SK-N-SH (cell line): ENCODE measurements at regions not wholly inside any gene's neighbourhood (a gene's known extent, or its start where the extent isn't known, plus 50 kb on each side); places are given as distances from the start of the nearest gene placed in this dataset.

ENCODE experiments used
- CTCF ChIA-PET: fragments of 300-600, 350-600 bp; formaldehyde crosslinking; extraction: SDS; loops from one replicate; lab custom pipeline; 2021; lab: Yijun Ruan, JAX
- POLR2A ChIA-PET: fragments of 350-600 bp; sonication (Branson Sonifier 250); formaldehyde crosslinking; extraction: SDS; loops from one replicate; lab custom pipeline; 2020; ENCODE audit warnings: antibody characterized with exemption, inconsistent platforms; lab: Yijun Ruan, JAX
- DNase-seq: peaks from one replicate; pipeline ENCODE4 v3.0.0; 2012
- H2AFZ ChIP-seq: fragments of 200-600 bp; sonication (generic); 2 replicates; pipeline ENCODE4 v1.8.1; 2016; ENCODE audit warnings: antibody characterized with exemption, mild to moderate bottlenecking, low read depth
- H3F3A ChIP-seq: fragments of 200-600 bp; sonication (generic); replicated peaks from 2 replicates; pipeline ENCODE3; 2016; ENCODE audit warnings: antibody characterized with exemption, mild to moderate bottlenecking; ENCODE audit not compliant: insufficient read depth
- H3K27ac ChIP-seq, 2 experiments: fragments of 200-500 bp in 1 of 2; fragments of 200-600 bp in 1 of 2; sonication (Bioruptor generic) in 1 of 2; sonication (generic), shearing (Covaris generic) in 1 of 2; 2 replicates each; pipeline versions ENCODE4 v1.5.1 to v1.6.1; 2014 to 2016; ENCODE audit warnings: low read depth in 2 of 2, inconsistent platforms in 1 of 2, low read length in 1 of 2, mild to moderate bottlenecking in 1 of 2, mixed read lengths in 1 of 2
- H3K27me3 ChIP-seq: fragments of 200-600 bp; sonication (generic), shearing (Covaris generic); 2 replicates; pipeline ENCODE4 v1.6.1; 2016; ENCODE audit warnings: mixed run types; ENCODE audit not compliant: insufficient read depth
- H3K36me3 ChIP-seq, 2 experiments: fragments of 200-500 bp in 1 of 2; fragments of 200-600 bp in 1 of 2; sonication (Bioruptor generic) in 1 of 2; sonication (generic) in 1 of 2; replicated peaks in 1 of 2; 2 replicates each; pipeline versions ENCODE3 to v1.5.1; 2014 to 2016; ENCODE audit warnings: low read length in 1 of 2, mild to moderate bottlenecking in 1 of 2; ENCODE audit not compliant: insufficient read depth in 2 of 2, control insufficient read depth in 1 of 2
- H3K4me1 ChIP-seq, 2 experiments: fragments of 200-500 bp in 1 of 2; fragments of 200-600 bp in 1 of 2; sonication (Bioruptor generic) in 1 of 2; sonication (generic), shearing (Covaris generic) in 1 of 2; 2 replicates each; pipeline versions ENCODE4 v1.5.1 to v1.6.1; 2014 to 2016; ENCODE audit warnings: low read depth in 1 of 2, low read length in 1 of 2, mixed run types in 1 of 2; ENCODE audit not compliant: insufficient read depth in 2 of 2, control insufficient read depth in 1 of 2
- H3K4me2 ChIP-seq: fragments of 200-600 bp; sonication (generic), shearing (Covaris generic); 2 replicates; pipeline ENCODE4 v1.6.1; 2017; ENCODE audit warnings: mixed run types
- H3K4me3 ChIP-seq, 2 experiments: fragments of 200-500 bp in 1 of 2; fragments of 200-600 bp in 1 of 2; sonication (Bioruptor generic) in 1 of 2; sonication (generic), shearing (Covaris generic) in 1 of 2; 2 replicates each; pipeline versions ENCODE4 v1.5.1 to v1.8.1; 2014 to 2016; ENCODE audit warnings: low read depth in 2 of 2, inconsistent platforms in 1 of 2, low read length in 1 of 2, mild to moderate bottlenecking in 1 of 2, mixed read lengths in 1 of 2, moderate library complexity in 1 of 2
- H3K79me2 ChIP-seq: fragments of 200-600 bp; sonication (generic); 2 replicates; pipeline ENCODE4 v1.8.1; 2017; ENCODE audit warnings: mild to moderate bottlenecking; ENCODE audit not compliant: insufficient read depth
- H3K9ac ChIP-seq: fragments of 200-600 bp; sonication (generic); 2 replicates; pipeline ENCODE4 v1.6.1; 2017; ENCODE audit warnings: mixed run types
- H3K9me2 ChIP-seq: fragments of 200-600 bp; sonication (generic); 2 replicates; pipeline ENCODE4 v1.6.1; 2017; ENCODE audit warnings: mixed run types
- H3K9me3 ChIP-seq: fragments of 200-600 bp; sonication (generic); 2 replicates; pipeline ENCODE4 v1.6.1; 2017; ENCODE audit warnings: mixed run types, mild to moderate bottlenecking, moderate library complexity
- H4K20me1 ChIP-seq: fragments of 200-600 bp; sonication (generic); 2 replicates; pipeline ENCODE4 v1.6.1; 2017; ENCODE audit warnings: mild to moderate bottlenecking, mixed run types; ENCODE audit not compliant: insufficient read depth
- CTCF ChIP-seq: fragments of 200-600 bp; sonication (generic); IDR thresholded peaks from 2 replicates; pipeline ENCODE4 v1.6.1; 2017; ENCODE audit warnings: antibody characterized with exemption, mild to moderate bottlenecking, moderate library complexity
- ELF1 ChIP-seq: IDR thresholded peaks from 2 replicates; pipeline ENCODE4 v1.4.0; 2012
- FOSL2 ChIP-seq: IDR thresholded peaks from 2 replicates; pipeline ENCODE4 v1.4.0; 2012; ENCODE audit warnings: low read depth, mild to moderate bottlenecking, moderate library complexity, borderline replicate concordance
- GABPA ChIP-seq: IDR thresholded peaks from 2 replicates; pipeline ENCODE4 v1.4.0; 2012; ENCODE audit warnings: low read depth, mild to moderate bottlenecking
- JUND ChIP-seq: IDR thresholded peaks from 2 replicates; pipeline ENCODE4 v1.4.0; 2012
- MAX ChIP-seq: IDR thresholded peaks from 2 replicates; pipeline ENCODE4 v1.4.0; 2012; ENCODE audit warnings: low read depth
- NRF1 ChIP-seq: IDR thresholded peaks from 2 replicates; pipeline ENCODE4 v1.6.1; 2012; ENCODE audit warnings: low read depth, mild to moderate bottlenecking, low read length
- PBX3 ChIP-seq: IDR thresholded peaks from 2 replicates; pipeline ENCODE4; 2012
- POLR2AphosphoS5 ChIP-seq: IDR thresholded peaks from 2 replicates; pipeline ENCODE4 v1.6.1; 2012; ENCODE audit warnings: low read depth, low read length
- RAD21 ChIP-seq: IDR thresholded peaks from 2 replicates; pipeline ENCODE4 v1.6.1; 2012; ENCODE audit warnings: mild to moderate bottlenecking, low read length
- RCOR1 ChIP-seq: fragments of 150-350 bp; IDR thresholded peaks from 2 replicates; pipeline ENCODE4 v1.6.1; 2017; ENCODE audit warnings: antibody characterized with exemption, low read length
- SIN3A ChIP-seq: IDR thresholded peaks from 2 replicates; pipeline ENCODE4 v1.6.1; 2012; ENCODE audit warnings: low read depth, mild to moderate bottlenecking, low read length, moderate library complexity, borderline replicate concordance
- SMC3 ChIP-seq: IDR thresholded peaks from 2 replicates; pipeline ENCODE4 v1.6.1; 2012; ENCODE audit warnings: low read depth, low read length, improper control_type of control experiment
- TAF1 ChIP-seq: IDR thresholded peaks from 2 replicates; pipeline ENCODE4 v1.6.1; 2012; ENCODE audit warnings: low read depth, mild to moderate bottlenecking, low read length, moderate library complexity, borderline replicate concordance
- TCF12 ChIP-seq: IDR thresholded peaks from 2 replicates; pipeline ENCODE4 v1.4.0; 2012
- ZBTB33 ChIP-seq: IDR thresholded peaks from 2 replicates; pipeline ENCODE4 v1.4.0; 2012; ENCODE audit warnings: low read depth, borderline replicate concordance
- WGBS: methylation state at CpG from one replicate; pipeline ENCODE4 v1.1.6; 2017; ENCODE audit warnings: low lambda C conversion rate; 5-methylcytosine and 5-hydroxymethylcytosine counted together
- TF ChIP-seq, protein P1 (sequence below): fragments of 150-350 bp; IDR thresholded peaks from 2 replicates; pipeline ENCODE4 v1.6.1; 2016; ENCODE audit warnings: mild to moderate bottlenecking, low read depth, low read length
- TF ChIP-seq, protein P2 (sequence below): IDR thresholded peaks from 2 replicates; pipeline ENCODE4 v1.6.1; 2012; ENCODE audit warnings: mild to moderate bottlenecking, low read depth, low read length, moderate library complexity

DNA sequence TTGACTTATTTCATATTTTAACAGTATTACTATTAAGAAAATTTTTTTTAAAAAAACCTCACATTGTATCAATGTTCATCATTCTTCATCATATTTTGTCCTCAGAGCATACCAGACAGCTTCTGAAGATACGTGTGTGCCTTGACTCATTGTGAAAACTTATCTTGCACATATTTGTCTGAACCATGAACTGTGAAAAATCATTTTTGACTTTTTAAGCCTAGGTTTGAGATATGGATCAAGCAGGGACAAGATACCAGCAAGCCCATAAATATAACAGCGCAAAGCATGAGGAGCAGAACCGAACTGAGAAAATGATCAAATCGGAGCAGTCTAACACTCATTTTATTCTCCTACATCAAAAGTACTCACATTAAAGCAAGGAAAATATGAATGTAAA, 506.0 kb downstream of the BRINP3 start:
- no peaks in the 10 kb centered on the region for H3K9me2 ChIP-seq
- no peaks in the 10 kb centered on the region for H4K20me1 ChIP-seq
- H3K27ac ChIP-seq = no peak overlapping the region
- no peak overlapping the region for H3K4me3 ChIP-seq
- no peaks in the 10 kb centered on the region for H3K36me3 ChIP-seq
- no peaks in the 10 kb centered on the region for H3K4me1 ChIP-seq
- no peak overlapping the region for H3K4me2 ChIP-seq
- CTCF ChIA-PET = no interaction called here
- H3K27me3 ChIP-seq = no peaks in the 10 kb centered on the region
- WGBS = 79% methylated on average over 4 of the region's 4 CpGs
- POLR2A ChIA-PET = no interaction called here
- H3K9ac ChIP-seq = no peak overlapping the region
- H3K9me3 ChIP-seq = no peaks in the 10 kb centered on the region; the same call in 1 of the 2 replicates
- H3K79me2 ChIP-seq = no peaks in the 10 kb centered on the region
- no peak for DNase-seq
- TF ChIP-seq TCF12 (no peak), PBX3 (no peak), POLR2AphosphoS5 (no peak), NRF1 (no peak), TAF1 (no peak), SMC3 (no peak), JUND (no peak), FOSL2 (no peak), SIN3A (no peak), ELF1 (no peak), RAD21 (no peak), GABPA (no peak), RCOR1 (no peak), MAX (no peak), CTCF (no peak), ZBTB33 (no peak)
- TF ChIP-seq, protein P1, sequence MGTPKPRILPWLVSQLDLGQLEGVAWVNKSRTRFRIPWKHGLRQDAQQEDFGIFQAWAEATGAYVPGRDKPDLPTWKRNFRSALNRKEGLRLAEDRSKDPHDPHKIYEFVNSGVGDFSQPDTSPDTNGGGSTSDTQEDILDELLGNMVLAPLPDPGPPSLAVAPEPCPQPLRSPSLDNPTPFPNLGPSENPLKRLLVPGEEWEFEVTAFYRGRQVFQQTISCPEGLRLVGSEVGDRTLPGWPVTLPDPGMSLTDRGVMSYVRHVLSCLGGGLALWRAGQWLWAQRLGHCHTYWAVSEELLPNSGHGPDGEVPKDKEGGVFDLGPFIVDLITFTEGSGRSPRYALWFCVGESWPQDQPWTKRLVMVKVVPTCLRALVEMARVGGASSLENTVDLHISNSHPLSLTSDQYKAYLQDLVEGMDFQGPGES = no peak
- TF ChIP-seq, protein P2, sequence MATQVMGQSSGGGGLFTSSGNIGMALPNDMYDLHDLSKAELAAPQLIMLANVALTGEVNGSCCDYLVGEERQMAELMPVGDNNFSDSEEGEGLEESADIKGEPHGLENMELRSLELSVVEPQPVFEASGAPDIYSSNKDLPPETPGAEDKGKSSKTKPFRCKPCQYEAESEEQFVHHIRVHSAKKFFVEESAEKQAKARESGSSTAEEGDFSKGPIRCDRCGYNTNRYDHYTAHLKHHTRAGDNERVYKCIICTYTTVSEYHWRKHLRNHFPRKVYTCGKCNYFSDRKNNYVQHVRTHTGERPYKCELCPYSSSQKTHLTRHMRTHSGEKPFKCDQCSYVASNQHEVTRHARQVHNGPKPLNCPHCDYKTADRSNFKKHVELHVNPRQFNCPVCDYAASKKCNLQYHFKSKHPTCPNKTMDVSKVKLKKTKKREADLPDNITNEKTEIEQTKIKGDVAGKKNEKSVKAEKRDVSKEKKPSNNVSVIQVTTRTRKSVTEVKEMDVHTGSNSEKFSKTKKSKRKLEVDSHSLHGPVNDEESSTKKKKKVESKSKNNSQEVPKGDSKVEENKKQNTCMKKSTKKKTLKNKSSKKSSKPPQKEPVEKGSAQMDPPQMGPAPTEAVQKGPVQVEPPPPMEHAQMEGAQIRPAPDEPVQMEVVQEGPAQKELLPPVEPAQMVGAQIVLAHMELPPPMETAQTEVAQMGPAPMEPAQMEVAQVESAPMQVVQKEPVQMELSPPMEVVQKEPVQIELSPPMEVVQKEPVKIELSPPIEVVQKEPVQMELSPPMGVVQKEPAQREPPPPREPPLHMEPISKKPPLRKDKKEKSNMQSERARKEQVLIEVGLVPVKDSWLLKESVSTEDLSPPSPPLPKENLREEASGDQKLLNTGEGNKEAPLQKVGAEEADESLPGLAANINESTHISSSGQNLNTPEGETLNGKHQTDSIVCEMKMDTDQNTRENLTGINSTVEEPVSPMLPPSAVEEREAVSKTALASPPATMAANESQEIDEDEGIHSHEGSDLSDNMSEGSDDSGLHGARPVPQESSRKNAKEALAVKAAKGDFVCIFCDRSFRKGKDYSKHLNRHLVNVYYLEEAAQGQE = no peak
- TF ChIP-seq, all 33 proteins: peak for 0
- H3F3A ChIP-seq = no peaks in the 10 kb centered on the region
- H2AFZ ChIP-seq = 0 out of 2 replicates have a peak overlapping the region, but pooled peaks have one; percentile 4
